KOPT-K1 (cell line): ENCODE measurements at regions not wholly inside any gene's neighbourhood (a gene's known extent, or its start where the extent isn't known, plus 50 kb on each side); places are given as distances from the start of the nearest gene placed in this dataset.

ENCODE experiments used
- H3K27ac ChIP-seq: fragments of 200-600 bp; sonication (generic); 2 replicates; pipeline ENCODE4 v1.5.1; 2016; ENCODE audit warnings: antibody characterized with exemption, mild to moderate bottlenecking, low read depth, low read length; ENCODE audit not compliant: poor library complexity, severe bottlenecking
- H3K36me3 ChIP-seq: fragments of 200-600 bp; sonication (generic); 2 replicates; pipeline ENCODE4 v1.5.1; 2017; ENCODE audit warnings: antibody characterized with exemption, mild to moderate bottlenecking, low read length, moderate library complexity; ENCODE audit not compliant: insufficient read depth
- H3K9me3 ChIP-seq: fragments of 200-600 bp; sonication (generic); 2 replicates; pipeline ENCODE4 v1.5.1; 2017; ENCODE audit warnings: antibody characterized with exemption, low read length, mild to moderate bottlenecking; ENCODE audit not compliant: insufficient read depth, poor library complexity, severe bottlenecking

GRCh38 chr14:98309591-98309990, 962.4 kb downstream of the BCL11B start:
- Histone ChIP-seq H3K9me3 (peaks cover 24% of the 10 kb centered on the region), H3K36me3 (no peaks in the 10 kb centered on the region)

DNA sequence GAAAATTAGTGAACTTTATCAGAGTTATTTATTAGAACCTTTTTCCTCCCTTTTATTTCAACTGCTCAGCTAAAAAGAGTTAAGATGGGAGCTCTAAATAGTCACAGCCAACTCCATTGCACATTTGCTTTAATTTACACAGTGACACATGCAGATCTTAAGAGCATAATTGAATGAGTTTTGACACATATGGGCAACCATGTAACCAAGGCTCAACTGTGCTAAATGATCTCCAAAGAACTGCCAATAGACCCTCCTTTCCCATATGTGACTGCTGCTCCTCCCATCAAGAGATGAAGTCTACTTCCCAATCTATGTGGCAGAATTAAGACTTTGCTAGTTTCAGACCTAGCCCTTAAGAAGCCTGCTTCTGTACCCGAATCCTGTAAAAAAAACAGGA, 960.0 kb downstream of the BCL11B start:
- H3K36me3 ChIP-seq: no peaks in the 10 kb centered on the region

More at GRCh38 chr14:98309591-98309990, 962.4 kb downstream of the BCL11B start:
- no peak overlapping the region for H3K27ac ChIP-seq

DNA sequence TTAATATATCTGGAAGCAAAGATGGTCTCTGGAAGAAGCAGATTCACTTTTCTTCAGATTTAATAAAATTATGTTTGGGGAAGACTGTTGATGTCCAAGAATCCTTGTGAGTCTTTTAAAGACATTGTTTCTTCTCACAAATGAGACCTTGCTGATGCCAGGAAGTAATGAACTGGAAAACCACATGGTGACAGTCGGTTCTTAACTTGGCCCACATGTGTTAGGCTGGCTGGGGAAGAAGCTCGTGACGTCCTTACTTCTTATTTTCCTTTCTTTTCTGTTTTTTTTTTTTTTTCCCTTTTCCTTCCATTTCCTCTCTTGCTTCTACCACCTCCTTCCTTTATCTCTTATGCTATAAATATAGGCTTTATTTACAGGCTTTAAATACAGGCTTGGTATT, 950.2 kb downstream of the BCL11B start:
- Histone ChIP-seq H3K9me3 (peaks cover 26% of the 10 kb centered on the region), H3K27ac (no peak overlapping the region)

More for the DNA sequence above, 960.0 kb downstream of the BCL11B start:
- H3K9me3 ChIP-seq: peaks cover 8% of the 10 kb centered on the region
- no peak overlapping the region for H3K27ac ChIP-seq

DNA sequence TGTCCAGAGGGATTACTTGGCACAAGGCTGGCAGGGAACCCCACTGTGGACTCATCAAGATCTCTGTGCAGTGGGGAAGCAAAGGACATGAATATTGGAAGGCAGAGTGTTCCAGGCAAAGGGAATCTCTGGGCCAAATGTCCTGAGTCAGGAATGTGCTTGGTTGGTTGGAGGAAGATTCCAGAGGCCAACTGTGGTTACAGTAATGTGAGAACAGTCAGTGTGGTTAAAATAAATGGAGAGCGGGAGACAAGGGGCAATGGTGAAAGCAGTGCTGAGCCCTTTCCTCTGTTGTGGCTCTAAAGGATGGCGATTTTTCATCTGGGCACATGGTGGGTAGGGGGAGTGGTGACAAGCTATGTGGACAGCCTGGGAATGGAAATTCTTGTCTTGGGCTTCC, 948.2 kb downstream of the BCL11B start:
- H3K9me3 ChIP-seq: peaks cover 34% of the 10 kb centered on the region
- H3K27ac ChIP-seq: no peak overlapping the region
- H3K36me3 ChIP-seq: no peaks in the 10 kb centered on the region

More for the DNA sequence above, 950.2 kb downstream of the BCL11B start:
- no peaks in the 10 kb centered on the region for H3K36me3 ChIP-seq

DNA sequence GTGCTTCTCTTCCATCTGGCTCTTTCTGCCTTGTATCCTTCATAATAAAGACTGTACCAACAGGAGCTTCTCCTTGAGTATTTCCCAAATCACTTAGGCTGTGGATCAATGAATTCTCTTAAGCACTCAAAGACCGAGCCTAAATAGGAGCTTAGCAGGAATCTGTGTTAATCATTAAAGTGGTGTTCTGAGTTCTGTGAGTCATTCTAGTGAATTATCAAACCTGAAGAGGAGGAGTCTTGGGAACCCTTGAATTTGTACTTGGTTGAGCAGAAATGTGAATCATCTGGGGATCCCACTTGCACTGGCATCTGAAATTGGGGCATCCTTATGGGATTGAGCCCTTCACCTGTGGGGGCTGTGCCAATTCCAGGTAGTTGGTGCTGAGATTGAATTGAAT, 946.2 kb downstream of the BCL11B start:
- no peaks in the 10 kb centered on the region for H3K36me3 ChIP-seq
- no peak overlapping the region for H3K27ac ChIP-seq
- H3K9me3 ChIP-seq: peaks cover 31% of the 10 kb centered on the region

DNA sequence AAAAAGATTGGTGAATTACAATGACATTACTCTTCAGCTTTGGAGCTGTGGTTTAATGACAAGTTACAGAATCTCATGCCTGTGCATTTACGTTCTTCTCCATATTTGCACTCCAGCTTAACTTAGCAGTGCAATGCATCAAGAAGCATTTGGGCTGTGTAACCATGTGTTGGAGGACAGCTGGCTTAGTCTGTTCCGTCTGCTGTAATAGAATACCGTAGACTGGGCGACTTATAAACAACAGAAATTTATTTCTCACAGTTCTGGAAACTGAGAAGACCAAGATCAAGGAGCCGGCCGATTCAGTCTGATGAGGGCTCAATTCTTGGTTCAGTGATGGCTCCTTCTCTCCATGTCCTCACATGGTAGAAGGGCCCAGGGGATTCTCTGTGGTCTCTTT, 943.5 kb downstream of the BCL11B start:
- no peaks in the 10 kb centered on the region for H3K36me3 ChIP-seq
- no peak overlapping the region for H3K27ac ChIP-seq
- H3K9me3 ChIP-seq: peaks cover 56% of the 10 kb centered on the region

DNA sequence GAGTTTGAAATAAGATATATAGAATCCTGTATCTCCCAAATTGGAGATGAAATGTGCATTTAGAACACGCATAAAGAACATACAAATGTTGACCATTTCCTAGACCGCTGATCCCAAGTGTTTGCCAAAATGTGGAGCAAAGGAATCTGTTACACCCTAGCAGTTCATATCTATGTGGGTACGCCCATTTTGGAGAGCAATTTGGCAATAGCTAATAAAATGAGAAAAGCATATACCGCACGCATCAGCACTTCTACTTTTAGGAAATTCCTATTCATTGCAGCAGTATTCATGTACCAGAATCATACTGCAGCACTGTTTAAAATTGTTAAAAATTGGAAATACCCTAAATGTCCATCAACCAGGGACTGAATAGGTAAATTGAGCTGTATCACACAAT, 937.8 kb downstream of the BCL11B start:
- Histone ChIP-seq H3K36me3 (no peaks in the 10 kb centered on the region), H3K9me3 (peaks cover 39% of the 10 kb centered on the region), H3K27ac (no peak overlapping the region)

DNA sequence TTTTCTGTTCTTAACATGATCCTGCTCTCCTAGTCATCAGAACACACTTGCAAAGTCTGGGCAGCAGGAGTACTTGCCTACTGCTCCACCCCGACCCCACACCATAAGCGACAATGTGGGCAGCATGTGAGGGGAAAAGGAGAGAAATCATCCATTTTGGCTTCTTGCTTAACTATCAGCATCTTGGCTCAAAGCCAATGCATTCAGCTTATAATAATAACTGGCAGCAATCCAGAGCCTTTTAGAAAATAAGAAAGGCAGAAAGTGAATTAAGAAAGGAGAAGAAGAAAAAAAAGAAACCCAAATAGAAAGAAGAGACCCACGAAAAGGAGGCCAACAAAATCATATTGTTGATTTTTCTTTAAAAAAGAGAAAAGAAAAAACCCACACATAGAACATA, 930.8 kb downstream of the BCL11B start:
- no peaks in the 10 kb centered on the region for H3K36me3 ChIP-seq
- no peak overlapping the region for H3K27ac ChIP-seq
- peaks cover 4% of the 10 kb centered on the region for H3K9me3 ChIP-seq

DNA sequence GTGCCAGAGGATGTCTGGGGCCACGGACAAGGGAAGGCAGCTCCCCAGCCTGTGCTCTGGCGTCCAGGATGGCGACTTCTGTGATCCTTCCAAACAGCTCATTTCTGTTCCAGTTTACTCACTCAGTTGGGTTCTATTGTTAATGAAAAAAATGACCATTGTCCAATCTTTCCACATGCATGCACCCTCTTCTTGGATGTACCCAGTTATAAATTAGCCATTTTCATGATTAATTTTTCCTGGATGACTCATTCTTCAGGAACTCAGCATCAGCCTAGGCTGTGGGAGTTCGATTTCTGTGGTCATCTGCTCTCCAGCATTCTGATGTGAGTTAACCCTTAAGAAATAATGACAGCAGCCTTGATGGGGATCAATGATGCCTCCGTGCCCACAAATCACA, 926.8 kb downstream of the BCL11B start:
- no peak overlapping the region for H3K27ac ChIP-seq
- no peaks in the 10 kb centered on the region for H3K36me3 ChIP-seq
- peaks cover 4% of the 10 kb centered on the region for H3K9me3 ChIP-seq

- Histone ChIP-seq H3K27ac (no peak overlapping the region), H3K9me3 (peaks cover 4% of the 10 kb centered on the region), H3K36me3 (no peaks in the 10 kb centered on the region)
These were observed 924.3 kb downstream of the BCL11B start for GRCh38 chr14:98347686-98348085.

- H3K36me3 ChIP-seq: no peaks in the 10 kb centered on the region
- H3K9me3 ChIP-seq: peaks cover 4% of the 10 kb centered on the region
- no peak overlapping the region for H3K27ac ChIP-seq
These were observed 923.5 kb downstream of the BCL11B start for GRCh38 chr14:98348505-98348904.

- Histone ChIP-seq H3K27ac (no peak overlapping the region), H3K36me3 (no peaks in the 10 kb centered on the region), H3K9me3 (peaks cover under 1% of the 10 kb centered on the region)
These were observed 921.8 kb downstream of the BCL11B start for GRCh38 chr14:98350213-98350612.

DNA sequence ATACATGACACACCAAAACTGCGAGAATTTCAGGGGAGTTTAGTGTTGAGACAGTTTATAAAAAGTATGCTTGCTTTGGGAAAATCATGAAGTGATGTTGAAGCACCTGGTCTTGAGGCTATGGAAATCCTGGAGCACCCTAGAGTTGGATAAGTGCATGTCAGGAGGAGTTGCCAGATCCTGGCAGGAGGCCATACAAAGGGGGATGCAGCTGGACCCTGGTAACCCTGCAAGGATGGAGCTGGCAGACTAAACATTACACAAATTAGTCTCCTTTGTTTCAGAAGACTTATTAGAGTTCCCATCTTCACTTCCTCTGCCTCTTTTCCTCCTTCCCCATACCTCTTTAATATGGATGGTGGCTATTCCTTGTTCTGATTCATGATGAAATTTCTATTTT, 907.0 kb downstream of the BCL11B start:
- no peaks in the 10 kb centered on the region for H3K36me3 ChIP-seq
- H3K27ac ChIP-seq: no peak overlapping the region
- H3K9me3 ChIP-seq: peaks cover 47% of the 10 kb centered on the region

DNA sequence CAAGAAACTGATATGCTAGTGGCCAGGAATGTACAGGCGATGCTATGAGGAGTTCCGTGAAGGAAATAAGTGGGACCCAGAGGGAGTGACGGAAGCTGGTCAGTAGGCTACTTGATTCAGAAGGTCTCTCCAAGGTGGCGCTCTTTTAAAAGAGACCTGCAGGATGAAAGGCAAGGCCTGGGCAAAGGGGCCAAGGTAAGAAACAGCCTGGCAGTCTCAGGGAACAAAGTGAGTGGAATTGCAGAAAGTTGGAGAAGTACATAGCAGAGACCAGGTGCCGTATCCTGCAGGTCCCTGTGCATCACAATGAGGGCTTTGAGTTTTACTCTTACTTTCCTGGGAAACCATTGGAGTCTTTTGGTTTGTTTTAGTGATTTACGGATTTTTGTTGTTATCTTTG, 905.6 kb downstream of the BCL11B start:
- no peak overlapping the region for H3K27ac ChIP-seq
- H3K9me3 ChIP-seq: peaks cover 47% of the 10 kb centered on the region
- no peaks in the 10 kb centered on the region for H3K36me3 ChIP-seq

DNA sequence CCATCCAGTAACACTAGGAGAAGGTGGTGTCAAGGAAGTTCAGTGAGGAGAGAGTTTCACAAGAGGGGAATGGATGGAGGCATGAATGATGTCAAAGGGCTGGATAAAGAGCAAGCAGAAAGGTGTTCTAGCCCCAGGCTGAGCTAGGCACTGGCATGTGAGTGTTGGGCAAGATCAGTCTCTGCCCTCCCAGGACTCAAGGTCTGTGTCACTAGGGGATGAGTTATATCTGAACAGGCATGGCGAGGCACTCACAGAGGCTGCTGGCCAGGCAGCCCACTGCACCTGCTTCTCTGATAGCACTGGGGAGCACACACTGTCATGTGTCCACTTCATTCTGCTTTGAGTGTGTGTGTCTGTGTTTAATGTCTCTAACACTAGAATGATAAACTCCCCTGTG, 903.8 kb downstream of the BCL11B start:
- Histone ChIP-seq H3K27ac (no peak overlapping the region), H3K36me3 (no peaks in the 10 kb centered on the region), H3K9me3 (peaks cover 47% of the 10 kb centered on the region)

DNA sequence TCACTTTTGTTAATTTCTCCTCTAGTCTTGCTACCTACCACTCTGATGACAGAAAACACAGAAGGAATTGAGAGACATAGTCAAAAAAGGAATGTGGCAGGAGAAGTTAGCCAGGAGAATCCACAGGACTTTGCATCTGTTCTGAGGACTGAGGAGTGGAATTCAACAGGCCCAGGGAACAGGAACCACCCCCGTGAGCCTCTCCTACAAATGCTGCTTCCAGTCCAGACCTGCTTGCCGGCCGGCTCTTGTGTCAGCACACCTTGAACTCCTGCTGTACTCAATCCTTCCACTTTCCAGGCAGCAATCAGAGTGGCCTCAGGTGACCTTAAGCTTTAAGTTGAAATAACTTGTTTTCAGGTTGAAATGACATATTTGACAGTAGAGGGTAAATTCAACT, 903.1 kb downstream of the BCL11B start:
- H3K36me3 ChIP-seq: no peaks in the 10 kb centered on the region
- H3K9me3 ChIP-seq: peaks cover 47% of the 10 kb centered on the region
- H3K27ac ChIP-seq: no peak overlapping the region

- H3K9me3 ChIP-seq: peaks cover 47% of the 10 kb centered on the region
- H3K27ac ChIP-seq: no peak overlapping the region
- no peaks in the 10 kb centered on the region for H3K36me3 ChIP-seq
These were observed 902.7 kb downstream of the BCL11B start for GRCh38 chr14:98369344-98369743.
